ENCODE measurements at regions not wholly inside any gene's neighbourhood (a gene's known extent, or its start where the extent isn't known, plus 50 kb on each side); places are given as distances from the start of the nearest gene placed in this dataset.
"Not testable (repeated sequence)": the region's sequence is repeated elsewhere in the genome, so short reads cannot be mapped to it uniquely, and the experiment has no call there.

- no peak for DNase-seq
Measured at GRCh38 chr5:164433106-164433870, 927.9 kb downstream of the MAT2B start.

DNA sequence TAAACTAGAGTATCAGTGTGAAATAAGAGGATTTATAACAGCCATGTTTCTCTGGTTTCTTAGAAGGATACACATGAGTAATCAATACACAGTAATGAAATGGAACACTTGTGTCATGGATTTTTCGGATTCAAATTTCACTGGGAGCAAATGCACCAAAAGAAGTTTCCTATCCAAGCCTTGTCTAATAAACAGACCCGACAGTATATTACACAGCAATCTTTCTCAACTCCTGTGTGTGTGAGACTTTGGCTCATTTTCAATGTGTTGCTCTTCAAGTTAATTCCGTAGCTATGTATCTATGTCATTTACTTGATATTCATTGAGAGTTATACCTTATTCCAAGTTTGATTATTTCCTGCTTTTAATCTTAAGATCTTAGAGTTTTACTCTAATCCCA is 930.2 kb downstream of the MAT2B start:
- DNase-seq = no peak

DNA sequence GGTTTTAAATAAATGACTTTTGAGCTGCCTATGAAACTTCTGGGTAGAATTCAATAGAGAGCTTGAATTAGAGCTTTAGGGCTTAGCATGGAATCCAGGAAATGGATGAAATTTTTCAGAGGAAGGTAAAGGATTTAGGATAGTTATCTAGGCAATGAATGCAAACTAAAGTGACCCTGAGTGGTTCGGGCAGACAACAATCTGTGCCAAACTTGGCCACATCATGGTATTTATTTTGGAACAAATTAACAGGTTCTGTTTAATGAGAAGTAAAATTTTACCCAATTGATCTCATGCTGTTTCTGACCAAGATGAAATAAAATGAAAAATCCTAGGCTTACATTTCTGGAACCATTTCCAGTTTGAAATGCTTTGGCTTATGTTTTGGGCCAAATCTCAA is 934.4 kb downstream of the MAT2B start:
- no peak for DNase-seq

- DNase-seq = no peak
Measured at GRCh38 chr5:164449460-164449859, 944.0 kb downstream of the MAT2B start.

DNA sequence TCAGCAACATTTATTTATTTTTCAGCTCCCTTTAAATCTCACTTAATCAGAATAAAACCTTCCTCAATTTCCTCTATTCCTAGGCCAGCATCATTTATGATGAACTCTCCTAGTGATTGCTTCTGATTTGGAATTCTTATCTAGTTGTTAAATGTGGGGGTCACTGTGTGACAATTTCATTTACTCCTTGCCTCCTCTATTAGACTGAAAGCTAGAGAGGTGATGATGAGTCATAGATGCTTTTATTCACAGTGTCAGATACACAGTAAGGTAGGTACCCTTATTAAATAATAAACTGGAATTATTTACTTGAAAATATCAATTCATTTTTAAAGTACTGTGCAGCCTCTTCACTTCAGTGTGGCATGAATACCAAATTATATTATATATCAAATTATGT is 960.6 kb downstream of the MAT2B start:
- DNase-seq = no peak

DNA sequence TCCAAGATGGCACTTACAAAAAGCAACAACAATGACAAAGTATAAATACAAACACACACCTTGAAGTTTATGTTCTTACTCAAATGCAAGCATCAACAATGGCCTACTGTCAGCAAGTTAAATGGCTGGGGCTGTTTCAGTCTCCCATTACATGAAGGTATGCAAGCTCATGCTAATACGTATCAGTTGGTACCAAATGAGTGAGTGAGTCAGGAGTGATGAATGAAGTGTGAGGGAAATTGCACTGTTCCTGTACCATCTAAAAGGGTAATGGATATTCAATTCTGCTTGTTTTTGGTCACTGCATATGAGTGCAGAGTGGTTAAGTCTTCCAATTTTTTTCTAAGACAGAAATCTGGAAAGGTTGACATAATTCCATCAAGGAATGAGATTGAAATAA is 964.9 kb downstream of the MAT2B start:
- DNase-seq = no peak

DNA sequence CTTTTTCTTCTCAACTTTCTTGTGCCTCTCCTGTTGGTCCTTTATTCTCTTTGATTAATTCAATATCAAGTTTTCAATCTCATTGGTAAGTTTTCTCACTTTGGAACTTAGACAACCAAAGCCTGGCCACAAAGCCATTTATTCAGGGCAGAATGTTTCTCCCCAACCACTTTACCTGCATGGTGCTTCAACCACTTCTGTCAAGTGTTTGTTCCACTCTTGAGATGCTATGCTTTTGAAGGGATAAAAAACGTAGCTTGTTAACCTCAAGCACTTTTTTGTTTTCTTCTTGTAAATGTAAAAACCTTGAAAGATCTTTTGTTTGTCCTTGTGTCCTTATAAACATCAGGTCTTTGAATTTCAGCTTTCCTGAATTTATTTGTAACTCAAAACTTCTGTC is 966.7 kb downstream of the MAT2B start:
- DNase-seq = no peak

GRCh38 chr5:164475339-164475977 is 970.0 kb downstream of the MAT2B start:
- no peak for DNase-seq

GRCh38 chr5:164481270-164481669 is 975.9 kb downstream of the MAT2B start:
- DNase-seq = no peak

DNA sequence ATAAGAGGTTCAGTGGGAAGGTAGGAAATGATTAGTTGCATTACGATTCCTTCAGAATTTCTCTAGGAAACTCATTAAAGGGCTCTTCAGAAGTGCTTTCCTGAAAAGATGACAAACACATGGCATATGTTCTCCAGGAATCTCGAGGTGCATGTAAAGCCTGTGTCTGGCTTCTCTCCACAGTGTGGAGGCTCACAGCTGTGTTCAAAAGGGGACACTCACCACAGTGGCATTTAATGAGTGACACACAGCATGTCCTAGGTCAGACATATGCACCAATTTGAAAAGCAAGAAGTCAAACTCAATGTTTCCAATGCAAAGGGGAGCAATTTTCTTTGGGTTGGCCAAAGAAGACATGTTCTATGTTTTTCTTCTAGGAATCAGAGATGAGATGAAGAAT is 976.9 kb downstream of the MAT2B start:
- DNase-seq = no peak

DNA sequence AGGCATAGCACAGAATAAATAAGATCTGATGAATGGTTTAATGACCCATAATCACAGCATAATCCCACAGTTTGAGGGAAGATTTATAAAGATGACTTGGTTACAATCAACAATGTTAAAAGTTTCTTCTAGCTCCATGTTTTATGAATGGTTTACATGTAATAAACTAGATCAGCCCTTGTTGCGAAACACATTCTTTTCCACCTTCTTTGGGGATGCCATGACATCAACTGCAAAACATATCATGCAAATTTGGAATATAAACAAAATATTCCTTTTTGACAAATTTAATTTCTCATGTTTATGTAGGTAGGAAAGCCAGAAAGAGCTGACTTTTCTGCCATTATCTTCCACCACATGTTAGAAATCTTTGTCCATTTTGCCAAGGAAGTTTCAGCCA is 979.5 kb downstream of the MAT2B start:
- no peak for DNase-seq

- no peak for DNase-seq
Measured at GRCh38 chr5:164487939-164488338, 982.5 kb downstream of the MAT2B start.

DNA sequence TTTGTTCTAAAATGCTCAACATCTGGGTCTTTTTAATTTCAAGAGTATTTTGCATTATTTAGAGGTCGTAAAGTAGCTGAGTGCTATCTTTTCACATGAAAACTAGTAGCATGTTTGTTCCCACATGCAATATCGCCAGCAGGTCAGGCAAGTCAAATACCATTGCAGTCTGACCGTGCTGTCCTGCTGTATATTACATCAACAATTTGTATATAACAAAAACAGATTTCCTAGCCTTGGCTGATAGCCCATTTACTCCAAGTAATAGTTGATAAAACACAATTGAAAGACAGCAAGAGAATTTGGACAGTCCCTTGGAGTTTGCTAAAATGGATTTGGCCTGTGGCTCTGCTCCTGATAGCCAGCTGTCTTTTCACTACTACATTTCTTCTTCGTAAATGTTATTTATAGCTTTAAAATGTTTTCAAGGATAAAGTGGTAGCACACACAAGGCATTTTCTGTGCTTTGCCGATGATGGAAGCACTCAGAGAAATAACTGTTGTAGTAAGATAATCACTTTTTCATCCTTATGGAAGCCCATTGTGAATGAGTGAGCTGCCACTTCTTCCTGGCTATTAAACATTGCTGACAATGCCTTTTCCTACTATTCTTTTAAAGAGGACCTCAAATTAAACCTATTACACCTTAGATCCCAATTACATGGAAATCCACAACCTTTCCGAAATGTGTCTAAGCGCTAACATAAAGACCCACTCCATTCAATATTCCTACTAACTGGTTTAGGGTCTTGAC is 992.1 kb downstream of the MAT2B start:
- DNase-seq = no peak

- no peak for DNase-seq
Measured at GRCh38 chr5:164498438-164498837, 993.0 kb downstream of the MAT2B start.

- DNase-seq = no peak
Measured at GRCh38 chr5:164500856-164501255, 995.4 kb downstream of the MAT2B start.

DNA sequence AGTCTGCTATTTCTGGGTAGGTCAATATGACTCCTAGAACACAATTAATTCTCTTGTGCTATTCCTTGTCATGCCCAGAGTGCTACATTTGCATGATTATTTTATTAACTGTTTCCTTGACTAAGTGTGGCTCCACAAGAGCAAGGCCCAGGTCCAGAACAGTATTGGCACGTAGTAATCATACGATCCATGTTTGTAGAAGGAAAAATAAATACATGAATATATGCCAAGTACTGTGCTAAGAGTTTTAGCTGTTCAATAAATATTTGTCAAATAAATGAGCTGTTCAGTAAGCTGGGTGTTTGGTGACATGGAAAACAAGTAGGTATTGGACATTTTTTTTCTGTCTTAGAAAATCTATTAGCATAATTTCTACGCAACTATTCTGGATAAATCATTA is 995.9 kb downstream of the MAT2B start:
- DNase-seq = no peak

DNA sequence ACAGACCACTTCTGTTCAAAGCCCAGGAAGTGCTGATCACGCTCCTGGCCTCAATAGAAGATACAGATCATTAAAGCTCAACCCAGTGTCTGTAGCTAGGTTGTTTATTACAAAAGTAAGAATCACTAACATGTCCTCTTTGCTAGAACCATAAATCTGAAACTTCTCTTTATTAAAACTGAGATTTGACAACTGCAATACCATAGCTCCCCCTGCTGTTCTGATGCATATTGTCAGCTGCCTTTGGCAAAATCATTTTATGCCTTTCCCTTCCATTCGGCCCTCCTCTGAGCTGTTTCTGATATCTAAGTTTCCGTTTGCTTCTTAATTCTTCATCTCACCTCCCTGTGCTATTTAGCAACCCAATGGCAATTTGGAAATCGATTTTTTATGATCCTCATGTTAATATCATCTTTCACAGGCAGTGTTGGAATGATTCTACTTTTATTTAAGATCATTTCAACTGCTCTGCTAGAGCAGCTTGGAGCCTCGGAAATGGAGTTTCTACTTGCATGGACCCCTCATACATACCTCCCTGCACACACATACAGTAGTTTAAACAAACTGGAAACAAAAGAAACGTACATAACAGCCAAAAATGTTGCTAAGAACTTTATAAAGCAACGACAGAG is 998.8 kb downstream of the MAT2B start:
- DNase-seq = no peak

- no peak for DNase-seq
Measured at GRCh38 chr5:164505791-164506190, 1000.4 kb downstream of the MAT2B start.

DNA sequence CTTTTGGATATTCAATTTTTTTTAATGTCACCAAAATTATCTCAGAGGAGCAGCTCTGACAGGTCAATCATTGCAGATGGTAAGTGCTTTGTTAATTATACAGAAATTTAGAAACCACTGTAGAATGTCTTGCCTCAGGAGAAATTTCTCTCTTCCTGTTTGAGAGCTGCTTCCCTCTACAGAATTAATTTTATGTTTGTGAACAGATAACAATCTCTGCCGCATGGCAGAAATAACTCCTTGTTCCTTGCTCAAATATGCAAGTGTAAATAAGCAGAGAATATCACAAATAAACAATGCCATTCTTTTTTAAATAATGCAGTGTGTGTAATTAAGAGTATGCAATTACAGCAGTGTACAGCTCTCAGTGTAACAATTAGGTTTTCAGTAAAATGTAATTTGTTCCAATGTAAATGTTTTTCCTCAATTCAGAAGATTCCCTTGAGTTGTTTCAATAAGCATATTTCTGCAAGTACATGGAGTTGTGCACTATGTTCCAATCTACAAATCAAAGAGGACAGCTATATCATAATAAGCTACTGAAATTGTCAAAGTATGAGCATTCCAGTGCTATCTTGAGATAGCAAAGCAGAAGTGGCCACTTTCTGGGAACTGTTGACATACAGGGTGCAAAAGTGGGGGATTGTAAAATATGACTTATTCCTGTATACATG is 1012.8 kb downstream of the MAT2B start:
- DNase-seq = no peak

DNA sequence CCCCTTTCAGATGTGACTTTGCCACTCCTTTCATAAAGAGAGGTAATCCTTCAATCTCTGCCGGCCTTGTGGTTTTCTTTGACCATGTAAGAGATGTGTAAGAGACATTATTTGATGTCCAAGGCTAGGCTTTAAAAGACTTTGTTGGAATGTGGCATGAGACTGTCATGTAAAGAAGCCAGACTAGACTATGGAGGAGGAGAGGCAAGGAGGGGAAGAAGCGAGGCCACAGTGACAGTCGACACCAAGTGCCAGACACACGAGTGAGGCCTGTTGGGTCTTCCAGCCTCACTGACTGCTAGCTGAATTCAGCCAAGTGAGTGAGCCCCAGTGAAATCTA is 1013.3 kb downstream of the MAT2B start:
- DNase-seq = no peak

- DNase-seq = no peak
Measured at GRCh38 chr5:164532235-164532900, 1026.9 kb downstream of the MAT2B start.

DNA sequence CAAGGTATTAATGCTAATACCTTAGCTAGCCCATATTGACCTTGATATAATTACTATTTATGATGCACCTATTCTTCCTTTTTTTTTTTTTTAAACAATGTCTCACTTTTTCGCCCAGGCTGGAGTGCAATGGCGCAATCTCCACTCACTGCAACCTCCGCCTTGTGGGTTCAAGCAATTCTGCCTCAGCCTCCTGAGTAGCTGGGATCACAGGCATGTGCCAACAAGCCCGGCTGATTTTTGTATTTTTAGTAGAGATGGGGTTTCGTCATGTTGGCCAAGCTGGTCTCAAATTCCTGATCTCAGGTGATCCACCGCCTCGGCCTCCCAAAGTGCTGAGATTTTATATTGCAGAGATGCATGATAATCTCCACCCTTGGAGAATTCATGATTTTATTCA is 1028.0 kb downstream of the MAT2B start:
- DNase-seq = not testable (repeated sequence)

Measured in T-helper 9 cell (primary cell).